ENCODE measurements at regions not wholly inside any gene's neighbourhood (a gene's known extent, or its start where the extent isn't known, plus 50 kb on each side); places are given as distances from the start of the nearest gene placed in this dataset.

DNA sequence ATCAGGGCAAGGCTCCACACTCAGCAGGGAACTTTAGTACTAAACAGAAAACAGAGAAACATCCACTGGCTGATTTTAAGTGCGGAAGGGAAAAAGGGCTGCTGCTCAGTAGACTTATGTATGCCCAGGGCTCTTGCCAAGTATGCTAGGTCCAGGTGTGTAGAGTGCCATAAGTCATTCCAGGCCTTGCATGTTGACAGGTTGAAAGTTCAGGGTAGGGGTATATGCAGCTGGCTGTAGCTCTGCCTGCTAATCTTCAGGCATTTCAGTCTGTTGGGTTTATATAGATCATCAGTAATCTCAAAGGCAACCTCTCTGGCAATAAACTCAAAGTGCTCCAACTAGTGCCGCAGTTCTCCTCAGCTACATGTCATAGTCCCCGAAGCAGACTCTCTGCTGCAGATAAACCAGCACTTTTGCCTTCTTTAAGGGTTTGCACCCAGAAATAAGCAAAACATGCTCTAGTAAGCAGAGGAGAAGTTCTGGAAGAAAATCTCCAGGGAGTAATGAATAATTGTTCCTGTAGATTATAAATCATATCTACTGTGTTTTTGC lies 134.9 kb upstream of the GRIA3 start:
- TF ChIP-seq, protein P1, sequence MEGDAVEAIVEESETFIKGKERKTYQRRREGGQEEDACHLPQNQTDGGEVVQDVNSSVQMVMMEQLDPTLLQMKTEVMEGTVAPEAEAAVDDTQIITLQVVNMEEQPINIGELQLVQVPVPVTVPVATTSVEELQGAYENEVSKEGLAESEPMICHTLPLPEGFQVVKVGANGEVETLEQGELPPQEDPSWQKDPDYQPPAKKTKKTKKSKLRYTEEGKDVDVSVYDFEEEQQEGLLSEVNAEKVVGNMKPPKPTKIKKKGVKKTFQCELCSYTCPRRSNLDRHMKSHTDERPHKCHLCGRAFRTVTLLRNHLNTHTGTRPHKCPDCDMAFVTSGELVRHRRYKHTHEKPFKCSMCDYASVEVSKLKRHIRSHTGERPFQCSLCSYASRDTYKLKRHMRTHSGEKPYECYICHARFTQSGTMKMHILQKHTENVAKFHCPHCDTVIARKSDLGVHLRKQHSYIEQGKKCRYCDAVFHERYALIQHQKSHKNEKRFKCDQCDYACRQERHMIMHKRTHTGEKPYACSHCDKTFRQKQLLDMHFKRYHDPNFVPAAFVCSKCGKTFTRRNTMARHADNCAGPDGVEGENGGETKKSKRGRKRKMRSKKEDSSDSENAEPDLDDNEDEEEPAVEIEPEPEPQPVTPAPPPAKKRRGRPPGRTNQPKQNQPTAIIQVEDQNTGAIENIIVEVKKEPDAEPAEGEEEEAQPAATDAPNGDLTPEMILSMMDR (IDR thresholded peaks at IDR 0.05), result no peak
- TF ChIP-seq EP300 (IDR thresholded peaks at IDR 0.05), result no peak
